Activated T-helper 1 cell treated with Interleukin-2 at 50 U/mL for 16 hours (primary cell): ENCODE measurements at regions not wholly inside any gene's neighbourhood (a gene's known extent, or its start where the extent isn't known, plus 50 kb on each side); places are given as distances from the start of the nearest gene placed in this dataset.

Source experiments
- DNase-seq: peaks from one replicate; pipeline ENCODE4 v3.0.0-alpha.2; 2020; ENCODE audit warnings: low read depth

- DNase-seq = no peak
These were observed 113.4 kb upstream of the PKDCC start for GRCh38 chr2:41934329-41934958.

GRCh38 chr2:41935002-41935401 is 112.8 kb upstream of the PKDCC start:
- DNase-seq = no peak

GRCh38 chr2:41935825-41936224 is 112.0 kb upstream of the PKDCC start:
- DNase-seq = no peak

GRCh38 chr2:41936771-41937463 is 110.9 kb upstream of the PKDCC start:
- no peak for DNase-seq

GRCh38 chr2:41937464-41937906 is 110.3 kb upstream of the PKDCC start:
- no peak for DNase-seq

- no peak for DNase-seq
These were observed 109.7 kb upstream of the PKDCC start for GRCh38 chr2:41937921-41938708.

- DNase-seq = no peak
These were observed 107.6 kb upstream of the PKDCC start for GRCh38 chr2:41940060-41940744.

GRCh38 chr2:41940745-41941063 is 107.1 kb upstream of the PKDCC start:
- DNase-seq = no peak

GRCh38 chr2:41941831-41942230 is 106.0 kb upstream of the PKDCC start:
- no peak for DNase-seq

GRCh38 chr2:41942278-41942677 is 105.5 kb upstream of the PKDCC start:
- DNase-seq = no peak

GRCh38 chr2:41943159-41943558 is 104.7 kb upstream of the PKDCC start:
- DNase-seq = no peak

- no peak for DNase-seq
These were observed 103.5 kb upstream of the PKDCC start for GRCh38 chr2:41944220-41944880.

- DNase-seq = no peak
These were observed 100.0 kb upstream of the PKDCC start for GRCh38 chr2:41947701-41948396.

- DNase-seq = no peak
These were observed 99.4 kb upstream of the PKDCC start for GRCh38 chr2:41948397-41948763.

- DNase-seq = no peak
These were observed 98.5 kb upstream of the PKDCC start for GRCh38 chr2:41949091-41949882.

- no peak for DNase-seq
These were observed 97.7 kb upstream of the PKDCC start for GRCh38 chr2:41949883-41950665.

- DNase-seq = no peak
These were observed 97.2 kb upstream of the PKDCC start for GRCh38 chr2:41950666-41950960.

- DNase-seq = no peak
These were observed 93.2 kb upstream of the PKDCC start for GRCh38 chr2:41954304-41955291.
